ACC112 (cell line): ENCODE measurements at regions not wholly inside any gene's neighbourhood (a gene's known extent, or its start where the extent isn't known, plus 50 kb on each side); places are given as distances from the start of the nearest gene placed in this dataset.
"Not testable (repeated sequence)": the region's sequence is repeated elsewhere in the genome, so short reads cannot be mapped to it uniquely, and the experiment has no call there.

ENCODE experiments used
- H2AFZ ChIP-seq: fragments of 200-600 bp; sonication (generic); one replicate; pipeline ENCODE4 v1.6.0; 2017; ENCODE audit warnings: antibody characterized with exemption, low read length; ENCODE audit not compliant: unreplicated experiment
- H3K27ac ChIP-seq: fragments of 200-600 bp; sonication (generic); 2 replicates; pipeline ENCODE4 v1.5.1; 2014; ENCODE audit warnings: low read depth, mild to moderate bottlenecking, antibody characterized with exemption, low read length, moderate library complexity
- H3K27me3 ChIP-seq: fragments of 200-600 bp; sonication (generic); 2 replicates; pipeline ENCODE4 v1.6.1; 2014; ENCODE audit warnings: mild to moderate bottlenecking, antibody characterized with exemption, low read length, moderate library complexity, mixed read lengths; ENCODE audit not compliant: insufficient read depth
- H3K36me3 ChIP-seq: fragments of 200-600 bp; sonication (generic); 2 replicates; pipeline ENCODE4 v1.6.1; 2016; ENCODE audit warnings: mild to moderate bottlenecking, antibody characterized with exemption, low read length, moderate library complexity, mixed read lengths; ENCODE audit not compliant: insufficient read depth
- H3K4me1 ChIP-seq: fragments of 200-600 bp; sonication (generic); one replicate; pipeline ENCODE4 v1.6.1; 2016; ENCODE audit warnings: low read length, mixed read lengths; ENCODE audit not compliant: insufficient read depth, unreplicated experiment, control insufficient read depth
- H3K4me3 ChIP-seq: fragments of 200-600 bp; sonication (generic); 2 replicates; pipeline ENCODE4 v1.5.1; 2014; ENCODE audit warnings: mild to moderate bottlenecking, low read depth, low read length
- H3K79me2 ChIP-seq: fragments of 200-600 bp; sonication (generic); one replicate; pipeline ENCODE4 v1.6.0; 2016; ENCODE audit warnings: low read length; ENCODE audit not compliant: control insufficient read depth, unreplicated experiment, insufficient read depth

DNA sequence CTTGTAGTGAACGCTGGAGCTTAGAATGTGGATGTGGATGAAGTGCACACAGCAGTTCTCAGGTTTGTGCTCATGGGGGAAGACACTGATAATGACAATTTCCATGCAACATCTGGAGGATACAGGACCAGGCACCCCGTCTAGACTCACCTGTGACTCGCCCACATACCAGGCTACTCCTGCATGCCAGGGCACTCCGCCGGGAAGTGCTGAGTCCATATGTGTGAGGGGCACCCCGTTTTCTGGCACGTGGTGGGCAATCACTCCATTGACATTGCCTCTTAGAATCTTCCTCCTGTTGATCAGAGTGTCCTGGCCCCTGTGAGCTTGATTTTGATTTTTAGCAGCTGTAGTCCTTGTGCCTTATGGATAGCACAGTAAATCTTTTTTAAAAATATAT lies 90.9 kb upstream of the LRPAP1 start:
- Histone ChIP-seq H3K27me3 (peaks cover 26% of the 10 kb centered on the region), H3K79me2 (no peaks in the 10 kb centered on the region), H3K27ac (no peak overlapping the region), H3K4me1 (no peaks in the 10 kb centered on the region), H3K4me3 (no peak overlapping the region), H2AFZ (no peak overlapping the region), H3K36me3 (no peaks in the 10 kb centered on the region)

GRCh38 chr4:3620365-3620764 lies 88.1 kb upstream of the LRPAP1 start:
- H3K27ac ChIP-seq, H3K36me3 ChIP-seq, H3K79me2 ChIP-seq, H3K4me1 ChIP-seq, H2AFZ ChIP-seq: not testable (repeated sequence)
- H3K27me3 ChIP-seq: peaks cover 20% of the 10 kb centered on the region
- peak overlapping the region; percentile 54 for H3K4me3 ChIP-seq

DNA sequence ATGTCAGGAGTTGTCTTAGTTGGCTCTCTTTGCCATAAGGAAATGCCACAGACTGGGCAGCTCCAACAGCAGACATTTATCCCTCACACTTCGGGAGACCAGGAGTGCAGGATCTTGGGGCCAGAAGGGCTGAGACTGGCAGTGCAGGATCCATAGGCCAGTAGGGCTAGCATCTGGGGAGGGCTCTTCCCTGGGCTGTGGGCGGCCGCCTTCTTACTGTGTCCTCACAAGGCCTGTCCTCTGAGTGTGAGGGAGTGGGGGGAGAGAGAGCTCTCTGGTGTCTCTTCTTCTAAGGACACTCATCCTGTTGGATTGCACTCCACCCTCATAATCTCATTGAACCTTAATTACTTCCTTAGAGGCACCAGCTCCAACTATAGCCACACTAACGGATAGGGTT lies 87.5 kb upstream of the LRPAP1 start:
- H3K27ac ChIP-seq, H2AFZ ChIP-seq, H3K79me2 ChIP-seq, H3K36me3 ChIP-seq, H3K4me1 ChIP-seq: not testable (repeated sequence)
- Histone ChIP-seq H3K27me3 (peaks cover 17% of the 10 kb centered on the region), H3K4me3 (0 out of 2 replicates have a peak overlapping the region, but pooled peaks have one; percentile 54)

GRCh38 chr4:3618341-3618740 lies 86.1 kb upstream of the LRPAP1 start:
- not testable (repeated sequence) for H3K27ac ChIP-seq, H3K4me3 ChIP-seq, H3K79me2 ChIP-seq, H2AFZ ChIP-seq, H3K4me1 ChIP-seq, H3K36me3 ChIP-seq
- H3K27me3 ChIP-seq: peaks cover 16% of the 10 kb centered on the region

DNA sequence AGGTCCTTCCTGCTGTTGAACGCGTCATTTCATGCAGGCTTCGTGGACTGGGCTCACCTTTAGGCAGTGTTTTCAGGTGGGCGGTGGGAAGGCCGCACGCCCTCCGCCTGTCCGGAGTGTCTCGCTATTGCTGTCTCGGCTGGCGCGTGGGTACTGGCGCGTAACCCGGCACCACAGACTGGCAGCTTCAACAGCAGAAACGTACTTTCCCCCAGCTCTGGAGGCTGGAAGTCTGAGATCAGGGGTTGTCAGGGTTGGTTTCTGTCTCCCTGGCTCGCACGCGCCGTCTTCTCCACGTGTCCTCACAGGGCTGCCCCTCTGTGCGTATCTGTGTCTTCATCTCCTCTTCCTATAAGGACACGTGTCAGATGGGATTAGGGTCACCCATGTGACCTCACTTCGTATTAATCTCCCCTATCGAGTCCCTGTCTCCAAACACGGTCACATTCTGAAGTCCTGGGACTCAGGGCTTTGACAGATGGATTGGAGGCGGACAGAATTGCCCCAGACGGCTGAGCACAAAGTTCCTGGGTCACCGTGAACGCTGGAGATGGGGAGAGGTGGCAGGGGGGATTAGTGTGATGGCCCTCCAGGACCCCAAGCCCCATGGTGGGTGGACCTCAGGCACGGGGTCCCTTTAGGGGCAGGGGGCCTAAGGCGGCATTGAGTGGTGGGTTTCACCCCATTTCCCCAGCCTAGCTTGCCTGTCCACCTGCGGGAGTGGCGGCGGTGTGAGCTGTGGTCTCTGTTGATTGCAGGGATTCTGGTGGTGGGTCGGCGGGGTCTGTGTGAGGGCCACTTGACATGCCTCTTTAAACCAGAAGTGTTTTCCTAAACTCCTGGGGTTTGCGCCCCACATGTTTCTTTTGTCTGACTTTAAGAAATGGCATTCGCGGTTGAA lies 83.4 kb upstream of the LRPAP1 start:
- Histone ChIP-seq H3K4me1 (no peaks in the 10 kb centered on the region), H3K4me3 (no peak overlapping the region), H3K27ac (no peak overlapping the region), H3K27me3 (peaks cover 16% of the 10 kb centered on the region), H3K79me2 (no peaks in the 10 kb centered on the region), H3K36me3 (no peaks in the 10 kb centered on the region), H2AFZ (no peak overlapping the region)

DNA sequence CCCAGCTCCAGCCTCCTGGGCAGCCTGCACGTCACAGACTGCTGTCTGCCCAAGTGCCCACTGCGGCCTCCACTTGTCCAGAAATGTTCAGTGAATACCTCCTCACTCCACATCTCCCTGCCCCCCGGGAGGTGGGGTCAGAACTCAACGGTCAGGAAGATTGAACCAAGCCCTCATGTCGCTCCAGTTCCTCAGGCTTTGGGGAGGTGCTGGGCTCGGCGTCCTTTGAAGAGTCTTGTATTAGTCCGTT lies 82.4 kb upstream of the LRPAP1 start:
- Histone ChIP-seq H3K4me1 (no peaks in the 10 kb centered on the region), H3K27me3 (peaks cover 16% of the 10 kb centered on the region), H3K27ac (no peak overlapping the region)

GRCh38 chr4:3613967-3614730 lies 81.9 kb upstream of the LRPAP1 start:
- Histone ChIP-seq H3K27ac (no peak overlapping the region), H3K4me1 (no peaks in the 10 kb centered on the region), H3K4me3 (no peak overlapping the region), H2AFZ (no peak overlapping the region), H3K27me3 (peaks cover 15% of the 10 kb centered on the region), H3K36me3 (no peaks in the 10 kb centered on the region), H3K79me2 (no peaks in the 10 kb centered on the region)

More for the DNA sequence above, 82.4 kb upstream of the LRPAP1 start:
- Histone ChIP-seq H3K36me3 (no peaks in the 10 kb centered on the region), H3K4me3 (no peak overlapping the region), H2AFZ (no peak overlapping the region), H3K79me2 (no peaks in the 10 kb centered on the region)

- no peak overlapping the region for H3K4me3 ChIP-seq
- H3K27me3 ChIP-seq: peaks cover 3% of the 10 kb centered on the region; the same call in 1 of the 2 replicates
- H2AFZ ChIP-seq: no peak overlapping the region
- H3K36me3 ChIP-seq: no peaks in the 10 kb centered on the region
- no peaks in the 10 kb centered on the region for H3K79me2 ChIP-seq
- no peaks in the 10 kb centered on the region for H3K4me1 ChIP-seq
- H3K27ac ChIP-seq: no peak overlapping the region
Observed at GRCh38 chr4:3612934-3613333, 80.7 kb upstream of the LRPAP1 start.

DNA sequence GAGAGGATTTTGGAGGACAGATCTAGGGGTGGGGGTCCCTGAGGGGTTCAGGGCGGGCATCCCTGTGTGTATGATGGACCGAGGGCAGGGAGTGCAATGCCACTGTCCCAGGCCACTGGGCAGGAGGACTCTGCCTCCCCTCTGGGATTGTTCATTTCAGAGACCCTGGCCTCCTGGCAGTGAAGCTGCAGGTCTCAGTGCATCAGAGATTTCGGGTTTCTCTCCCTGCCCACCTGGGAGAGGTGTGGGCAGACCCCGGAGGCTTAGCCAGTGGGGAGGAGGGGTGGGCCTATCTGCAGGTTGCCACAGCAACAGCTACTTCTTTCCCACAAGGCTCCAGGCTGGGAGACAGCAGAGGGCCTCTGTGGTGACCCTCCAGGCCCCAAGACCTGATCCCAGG lies 80.1 kb upstream of the LRPAP1 start:
- Histone ChIP-seq H2AFZ (no peak overlapping the region), H3K36me3 (no peaks in the 10 kb centered on the region), H3K4me1 (no peaks in the 10 kb centered on the region), H3K4me3 (no peak overlapping the region), H3K79me2 (no peaks in the 10 kb centered on the region), H3K27me3 (no peaks in the 10 kb centered on the region), H3K27ac (no peak overlapping the region)

- Histone ChIP-seq H3K4me3 (no peak overlapping the region), H3K4me1 (no peaks in the 10 kb centered on the region), H3K36me3 (no peaks in the 10 kb centered on the region), H3K27ac (no peak overlapping the region), H3K79me2 (no peaks in the 10 kb centered on the region), H2AFZ (no peak overlapping the region), H3K27me3 (no peaks in the 10 kb centered on the region)
Observed at GRCh38 chr4:3611778-3612177, 79.6 kb upstream of the LRPAP1 start.

- H3K4me3 ChIP-seq, H3K36me3 ChIP-seq, H3K27me3 ChIP-seq, H3K4me1 ChIP-seq, H2AFZ ChIP-seq, H3K79me2 ChIP-seq, H3K27ac ChIP-seq: not testable (repeated sequence)
Observed at GRCh38 chr4:3610851-3611250, 78.6 kb upstream of the LRPAP1 start.
